GM13977 (cell line): ENCODE measurements at regions not wholly inside any gene's neighbourhood (a gene's known extent, or its start where the extent isn't known, plus 50 kb on each side); places are given as distances from the start of the nearest gene placed in this dataset.
"Not testable (repeated sequence)": the region's sequence is repeated elsewhere in the genome, so short reads cannot be mapped to it uniquely, and the experiment has no call there.

ENCODE experiments used
- DNase-seq: peaks from one replicate; pipeline ENCODE4 v3.0.0; 2012; ENCODE audit warnings: low spot score
- in situ Hi-C: fragments of 300-500 bp; cut with MboI; formaldehyde crosslinking; loops from one replicate; pipeline ENCODE4 v1.12.0; 2022; ENCODE audit warnings: low sequenced_read_pairs, low pct_unique_long_range_greater_than_20kb, mixed read lengths, inconsistent platforms; ENCODE audit not compliant: unreplicated experiment
- TF ChIP-seq, protein P1 (sequence below): IDR thresholded peaks from 2 replicates; pipeline ENCODE4 v1.5.1; 2012; ENCODE audit warnings: mild to moderate bottlenecking, control low read depth; ENCODE audit not compliant: insufficient read depth; ENCODE audit errors: extremely low read depth, missing control alignments

DNA sequence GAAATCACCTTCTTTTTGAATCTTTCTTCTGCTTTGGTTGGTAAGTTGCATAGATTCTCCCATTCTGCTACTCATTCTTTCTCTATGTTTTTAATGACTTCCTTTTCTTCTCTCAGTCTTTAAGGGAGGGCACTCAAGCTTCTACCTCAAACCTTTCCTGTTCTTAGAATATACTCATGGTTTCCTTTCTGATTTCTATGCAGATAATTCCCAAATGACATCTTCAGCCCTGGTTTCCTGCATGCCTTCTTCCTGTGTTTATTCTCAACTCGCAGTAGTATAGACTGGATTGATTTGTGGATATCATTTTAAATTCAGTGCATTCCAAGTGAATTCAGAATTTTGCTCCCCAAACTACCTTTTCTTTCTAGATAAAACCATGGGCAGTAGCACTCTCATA, 803.6 kb downstream of the METTL15 start:
- TF ChIP-seq, protein P1, sequence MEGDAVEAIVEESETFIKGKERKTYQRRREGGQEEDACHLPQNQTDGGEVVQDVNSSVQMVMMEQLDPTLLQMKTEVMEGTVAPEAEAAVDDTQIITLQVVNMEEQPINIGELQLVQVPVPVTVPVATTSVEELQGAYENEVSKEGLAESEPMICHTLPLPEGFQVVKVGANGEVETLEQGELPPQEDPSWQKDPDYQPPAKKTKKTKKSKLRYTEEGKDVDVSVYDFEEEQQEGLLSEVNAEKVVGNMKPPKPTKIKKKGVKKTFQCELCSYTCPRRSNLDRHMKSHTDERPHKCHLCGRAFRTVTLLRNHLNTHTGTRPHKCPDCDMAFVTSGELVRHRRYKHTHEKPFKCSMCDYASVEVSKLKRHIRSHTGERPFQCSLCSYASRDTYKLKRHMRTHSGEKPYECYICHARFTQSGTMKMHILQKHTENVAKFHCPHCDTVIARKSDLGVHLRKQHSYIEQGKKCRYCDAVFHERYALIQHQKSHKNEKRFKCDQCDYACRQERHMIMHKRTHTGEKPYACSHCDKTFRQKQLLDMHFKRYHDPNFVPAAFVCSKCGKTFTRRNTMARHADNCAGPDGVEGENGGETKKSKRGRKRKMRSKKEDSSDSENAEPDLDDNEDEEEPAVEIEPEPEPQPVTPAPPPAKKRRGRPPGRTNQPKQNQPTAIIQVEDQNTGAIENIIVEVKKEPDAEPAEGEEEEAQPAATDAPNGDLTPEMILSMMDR = no peak
- no peak for DNase-seq
- in situ Hi-C loops = no loop called here

DNA sequence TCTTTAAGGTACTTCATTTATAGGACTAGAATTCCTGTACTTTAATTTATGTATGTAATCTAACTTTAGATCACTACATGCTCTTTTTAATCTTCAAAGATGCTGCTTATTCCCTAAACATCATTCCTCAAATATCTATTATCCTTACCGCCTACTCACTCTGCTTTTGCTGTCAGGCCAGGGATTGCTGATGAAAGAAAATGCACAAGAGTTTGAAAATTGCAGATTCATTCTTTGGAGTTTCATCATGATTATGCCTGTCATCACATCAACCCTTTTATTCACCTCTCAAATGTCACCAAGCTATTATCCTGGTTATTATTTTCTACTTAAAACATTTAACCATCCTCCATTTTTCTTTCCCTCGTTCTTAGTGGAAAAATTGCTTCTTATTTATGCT, 802.7 kb downstream of the METTL15 start:
- in situ Hi-C loops = no loop called here
- no peak for DNase-seq
- TF ChIP-seq, protein P1 = no peak

DNA sequence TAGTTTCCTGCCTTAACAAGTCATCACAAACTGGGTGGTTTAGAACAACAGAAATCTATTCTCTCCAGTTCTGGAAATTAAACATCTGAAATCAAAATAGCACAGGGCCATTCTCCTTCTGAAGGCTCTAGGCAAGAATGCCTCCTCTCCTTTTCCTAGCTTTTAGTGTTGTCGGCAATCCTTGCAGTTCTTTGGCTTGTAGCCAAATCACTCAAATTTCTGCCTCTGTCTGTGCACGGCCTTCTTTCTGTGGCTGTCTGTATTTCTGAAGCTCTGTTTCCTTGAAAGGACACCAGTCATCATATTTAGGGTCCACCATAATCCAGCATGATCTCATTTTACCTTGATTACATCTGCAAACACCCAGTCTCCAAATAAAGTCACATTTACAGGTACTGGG, 795.5 kb downstream of the METTL15 start:
- no peak for DNase-seq
- TF ChIP-seq, protein P1 = no peak
- in situ Hi-C loops = no loop called here

DNA sequence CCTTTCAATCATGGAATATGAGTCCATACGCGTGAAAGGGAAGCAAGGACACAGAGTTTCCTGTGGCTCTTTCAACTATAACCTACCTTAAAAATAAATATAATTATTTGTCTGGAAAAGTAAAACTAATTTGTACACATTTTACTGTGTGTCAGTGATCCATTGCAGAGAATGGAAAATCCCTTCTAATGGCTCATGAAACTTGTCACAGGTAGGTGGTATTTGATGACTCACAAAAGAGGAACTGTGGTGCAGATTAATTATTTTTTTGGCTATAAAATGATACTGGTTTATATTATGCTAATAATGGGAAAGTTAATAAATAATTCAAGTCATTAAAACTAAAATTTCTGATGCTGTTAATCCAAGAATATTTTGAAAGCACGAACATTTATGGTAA, 792.2 kb downstream of the METTL15 start:
- in situ Hi-C loops = no loop called here
- TF ChIP-seq, protein P1 = no peak
- no peak for DNase-seq

DNA sequence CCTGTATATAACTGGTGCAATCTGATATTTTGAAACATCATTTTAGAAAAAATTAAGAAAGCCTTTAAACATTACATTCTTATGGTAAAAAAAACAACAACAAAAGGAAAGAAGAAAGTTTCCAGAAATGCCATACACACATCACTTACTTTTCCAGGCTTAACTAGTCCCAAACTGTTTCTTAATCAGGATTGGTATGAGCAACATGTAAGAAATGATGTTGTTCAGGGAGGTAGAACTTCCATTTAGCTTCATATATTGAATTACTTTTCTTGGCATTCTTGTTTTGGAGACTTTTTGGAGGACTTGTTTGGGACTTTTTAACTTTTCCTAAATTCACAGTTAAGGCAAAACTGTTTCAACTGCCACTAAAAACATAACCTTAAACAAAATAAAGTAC, 791.5 kb downstream of the METTL15 start:
- TF ChIP-seq, protein P1 = no peak
- no peak for DNase-seq
- in situ Hi-C loops = no loop called here

DNA sequence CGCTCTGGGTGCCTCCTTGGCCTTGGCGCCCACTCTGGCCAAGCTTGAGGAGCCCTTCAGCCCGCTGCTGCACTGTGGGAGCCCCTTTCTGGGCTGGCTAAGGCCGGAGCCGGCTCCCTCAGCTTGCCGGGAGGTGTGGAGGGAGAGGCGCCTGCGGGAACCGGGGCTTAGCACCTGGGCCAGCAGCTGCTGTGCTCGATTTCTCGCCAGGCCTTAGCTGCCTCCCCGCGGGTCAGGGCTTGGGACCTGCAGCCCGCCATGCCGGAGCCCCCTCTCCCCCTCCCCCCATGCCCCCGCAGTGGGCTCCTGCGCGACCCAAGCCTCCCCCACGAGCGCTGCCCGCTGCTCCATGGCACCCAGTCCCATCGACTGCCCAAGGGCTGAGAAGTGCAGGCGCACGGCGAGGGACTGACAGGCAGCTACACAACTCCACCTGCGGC, 782.4 kb downstream of the METTL15 start:
- in situ Hi-C loops = not testable (repeated sequence)

DNA sequence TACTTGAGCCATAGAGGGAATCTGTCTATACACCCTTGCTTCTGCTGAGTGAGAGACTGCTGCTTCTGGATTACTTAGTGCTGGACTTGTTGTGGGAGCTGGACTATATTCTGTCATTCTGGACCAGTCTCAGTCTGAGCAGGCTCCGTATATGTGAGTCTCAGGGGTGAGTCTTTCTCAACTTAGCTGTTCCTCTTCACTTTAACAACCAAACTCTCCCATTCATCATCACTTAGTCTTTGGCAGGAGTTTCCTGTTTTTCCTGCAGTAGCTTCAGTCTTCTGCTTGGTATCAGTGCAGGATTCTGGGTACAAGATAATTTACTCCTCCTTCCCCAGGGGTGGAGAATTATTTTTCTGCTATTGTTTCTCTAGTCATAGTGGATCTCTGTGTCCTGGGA, 779.5 kb downstream of the METTL15 start:
- in situ Hi-C loops = no loop called here
- TF ChIP-seq, protein P1 = no peak
- DNase-seq = no peak

More for the DNA sequence above, 782.4 kb downstream of the METTL15 start:
- not testable (repeated sequence) for DNase-seq
